ENCODE measurements at regions not wholly inside any gene's neighbourhood (a gene's known extent, or its start where the extent isn't known, plus 50 kb on each side); places are given as distances from the start of the nearest gene placed in this dataset.
"Not testable (repeated sequence)": the region's sequence is repeated elsewhere in the genome, so short reads cannot be mapped to it uniquely, and the experiment has no call there.

GRCh38 chr3:176628101-176628639 is 569.1 kb downstream of the TBL1XR1 start:
- no peak for DNase-seq

- DNase-seq, result no peak
These were observed 573.7 kb downstream of the TBL1XR1 start for GRCh38 chr3:176623468-176624150.

- no peak for DNase-seq
These were observed 577.4 kb downstream of the TBL1XR1 start for GRCh38 chr3:176619833-176620232.

GRCh38 chr3:176615826-176616225 is 581.5 kb downstream of the TBL1XR1 start:
- DNase-seq, result no peak

- no peak for DNase-seq
These were observed 585.6 kb downstream of the TBL1XR1 start for GRCh38 chr3:176611703-176612102.

- DNase-seq, result no peak
These were observed 587.9 kb downstream of the TBL1XR1 start for GRCh38 chr3:176609361-176609760.

- not testable (repeated sequence) for DNase-seq
These were observed 591.7 kb downstream of the TBL1XR1 start for GRCh38 chr3:176605553-176605952.

- DNase-seq, result no peak
These were observed 602.0 kb downstream of the TBL1XR1 start for GRCh38 chr3:176595307-176595706.

- DNase-seq, result no peak
These were observed 606.6 kb downstream of the TBL1XR1 start for GRCh38 chr3:176590722-176591121.

GRCh38 chr3:176587089-176587488 is 610.2 kb downstream of the TBL1XR1 start:
- no peak for DNase-seq

GRCh38 chr3:176584413-176585176 is 612.7 kb downstream of the TBL1XR1 start:
- DNase-seq, result no peak

GRCh38 chr3:176583956-176584355 is 613.3 kb downstream of the TBL1XR1 start:
- no peak for DNase-seq

- no peak for DNase-seq
These were observed 615.7 kb downstream of the TBL1XR1 start for GRCh38 chr3:176581589-176581988.

- DNase-seq, result no peak
These were observed 617.5 kb downstream of the TBL1XR1 start for GRCh38 chr3:176579711-176580185.

- no peak for DNase-seq
These were observed 619.0 kb downstream of the TBL1XR1 start for GRCh38 chr3:176578316-176578715.

- no peak for DNase-seq
These were observed 619.8 kb downstream of the TBL1XR1 start for GRCh38 chr3:176577447-176577846.

GRCh38 chr3:176574786-176575185 is 622.5 kb downstream of the TBL1XR1 start:
- no peak for DNase-seq

- no peak for DNase-seq
These were observed 625.4 kb downstream of the TBL1XR1 start for GRCh38 chr3:176571926-176572325.

GRCh38 chr3:176570992-176571391 is 626.3 kb downstream of the TBL1XR1 start:
- DNase-seq, result no peak

- no peak for DNase-seq
These were observed 629.1 kb downstream of the TBL1XR1 start for GRCh38 chr3:176568189-176568588.

GRCh38 chr3:176566757-176567156 is 630.5 kb downstream of the TBL1XR1 start:
- no peak for DNase-seq

GRCh38 chr3:176562331-176562730 is 635.0 kb downstream of the TBL1XR1 start:
- DNase-seq, result no peak

GRCh38 chr3:176561826-176562225 is 635.5 kb downstream of the TBL1XR1 start:
- DNase-seq, result no peak

Measured in right kidney (tissue), 1 donor.